Inflammatory macrophage treated with lipopolysaccharide for 1 hour (primary cell): ENCODE measurements at regions not wholly inside any gene's neighbourhood (a gene's known extent, or its start where the extent isn't known, plus 50 kb on each side); places are given as distances from the start of the nearest gene placed in this dataset.
"Not testable (repeated sequence)": the region's sequence is repeated elsewhere in the genome, so short reads cannot be mapped to it uniquely, and the experiment has no call there.

Experiments
- DNase-seq, 2 donors: peaks; one replicate each; pipeline ENCODE4 v3.0.0-alpha.2; 2020 to 2022

DNA sequence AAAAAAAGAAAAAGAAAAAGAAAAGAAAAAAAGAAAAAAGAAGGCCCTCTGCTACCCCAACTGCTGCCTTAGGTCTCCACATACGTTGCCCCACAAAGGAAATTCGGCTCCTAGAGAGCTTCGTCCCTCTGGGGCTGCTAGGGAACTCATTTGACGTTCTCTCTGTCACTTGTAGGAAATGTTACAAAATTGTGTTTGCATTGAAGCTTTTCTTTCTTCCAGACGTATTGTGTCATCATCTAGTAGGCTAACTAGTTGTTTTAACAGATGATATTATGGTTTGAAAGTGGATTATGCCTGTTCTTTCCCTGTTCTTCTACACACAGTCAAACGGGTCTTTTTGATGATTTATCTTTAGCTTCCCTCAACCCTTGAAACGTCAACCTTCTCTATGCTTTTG, 125.3 kb downstream of the BDH1 start:
- DNase-seq = no peak

DNA sequence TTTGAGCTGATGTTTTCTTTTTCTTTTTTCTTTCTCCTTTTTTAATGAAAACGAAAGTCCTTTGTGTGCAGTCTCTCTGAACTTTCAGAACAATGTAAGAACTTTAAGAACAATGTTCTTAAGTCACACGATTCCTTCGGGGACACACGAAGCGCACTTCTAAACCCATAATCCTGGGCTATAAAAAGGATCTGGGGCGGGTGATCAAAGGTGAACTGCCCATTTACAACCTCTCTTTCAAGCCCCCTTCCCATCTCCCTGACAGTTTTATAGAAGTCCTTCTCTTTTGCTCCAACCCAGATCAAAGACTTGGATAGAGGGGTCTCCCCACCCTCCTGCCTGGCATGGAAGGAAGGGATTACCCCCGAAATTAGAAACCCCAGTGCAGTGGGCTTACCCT, 126.8 kb downstream of the BDH1 start:
- no peak for DNase-seq

DNA sequence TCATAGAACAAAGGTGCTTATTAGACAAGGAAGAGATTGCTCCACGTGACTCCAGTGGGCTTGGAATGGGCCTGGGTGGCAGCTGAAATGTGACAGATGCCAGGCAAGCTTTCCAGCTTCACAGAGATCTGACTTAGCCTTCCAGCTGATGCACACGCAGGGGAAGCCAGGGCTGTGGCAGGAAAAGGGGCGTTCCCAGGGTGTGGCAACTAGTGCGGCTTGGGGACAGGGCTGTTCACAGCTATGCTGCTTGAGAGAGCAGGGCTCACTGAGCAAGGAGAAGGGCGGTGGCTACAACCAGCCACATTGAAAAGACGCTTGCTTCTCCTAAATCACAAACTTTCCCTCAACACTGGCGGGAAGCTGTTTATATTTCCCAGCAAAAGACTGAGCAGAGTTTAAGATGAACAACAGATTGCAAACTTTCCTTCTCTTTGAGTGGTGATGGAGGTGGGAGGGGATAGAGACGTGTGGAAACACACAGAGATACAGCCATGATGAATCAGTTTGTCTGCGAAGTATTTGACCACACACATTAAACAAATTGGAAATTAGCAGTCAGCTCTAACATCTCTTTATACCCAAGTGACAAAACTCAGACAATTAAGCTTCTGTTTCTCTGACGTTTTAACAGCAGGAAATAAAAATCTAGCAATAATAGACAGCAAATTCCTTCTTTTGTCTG, 127.5 kb downstream of the BDH1 start:
- DNase-seq = peak in 1 of 2 donors; percentile 59

DNA sequence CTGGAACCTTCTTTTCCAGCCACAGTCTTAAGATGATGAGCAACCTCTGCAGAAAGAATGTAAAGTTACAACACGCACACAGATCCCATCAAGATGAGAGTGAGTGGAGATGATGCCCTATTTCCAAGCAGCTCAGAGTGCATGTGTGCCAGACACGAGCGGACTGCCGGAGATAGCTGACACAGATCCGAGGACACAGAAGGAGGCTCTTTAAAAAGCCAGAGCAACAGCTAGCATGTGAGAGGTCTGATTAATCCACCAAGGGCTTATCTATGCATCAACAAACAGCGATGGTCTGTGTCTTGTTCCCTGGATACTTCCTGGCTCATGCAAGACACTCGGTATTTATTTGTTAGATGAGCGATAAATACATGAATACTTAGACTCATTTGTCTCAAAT, 128.6 kb upstream of the DLG1 start:
- no peak for DNase-seq

DNA sequence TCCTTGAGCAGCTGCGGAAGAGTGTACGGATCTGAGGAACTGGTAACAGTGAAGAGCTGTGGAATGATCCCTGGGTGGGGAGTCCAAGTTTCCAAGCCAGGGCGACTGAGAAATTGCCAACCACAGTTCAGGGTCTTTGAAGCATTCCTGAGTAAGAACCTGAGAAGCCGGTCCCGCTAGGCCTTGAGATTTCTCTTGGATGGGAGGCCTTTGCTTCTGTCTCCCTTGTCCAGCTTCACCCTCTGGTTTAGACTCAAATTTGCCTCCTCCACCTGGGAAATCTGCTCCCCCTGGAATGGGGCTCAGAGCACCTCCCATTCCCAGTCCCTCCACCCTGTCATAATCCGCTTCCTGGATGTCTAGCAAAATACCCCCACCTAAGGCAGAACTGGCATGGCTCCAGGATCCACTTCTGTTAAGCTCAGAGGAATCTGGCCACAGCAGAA, 127.7 kb upstream of the DLG1 start:
- DNase-seq = no peak

DNA sequence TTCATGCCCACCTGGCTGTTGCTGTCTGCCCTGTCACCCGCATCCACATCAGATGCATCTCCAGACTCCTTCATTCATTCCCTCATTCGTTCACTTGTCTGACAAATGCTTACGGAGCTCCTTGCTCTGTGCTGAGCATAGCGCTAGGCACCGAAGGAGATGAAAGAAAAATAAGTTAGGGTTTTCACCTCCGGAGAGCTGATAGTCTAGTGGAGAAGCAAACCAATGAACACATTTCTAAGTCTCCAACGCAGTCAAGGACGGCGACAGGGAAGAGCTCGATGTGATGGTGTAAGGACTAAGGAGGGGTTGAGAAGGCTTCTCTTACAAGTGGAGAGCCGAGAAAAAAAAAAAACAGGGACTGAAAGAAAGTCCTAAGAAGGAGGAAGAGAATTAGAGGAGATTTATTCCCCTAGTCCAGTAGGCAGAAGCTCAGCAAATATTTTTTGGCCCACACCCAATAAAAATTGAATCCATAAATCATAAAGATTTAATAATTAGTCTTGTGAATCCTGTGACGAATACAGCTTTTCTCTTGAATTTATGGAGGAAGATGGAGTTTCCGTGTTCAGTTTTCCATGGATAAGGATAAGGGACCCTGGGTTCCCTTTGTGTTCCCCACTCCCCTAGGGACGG, 127.2 kb upstream of the DLG1 start:
- DNase-seq = no peak

DNA sequence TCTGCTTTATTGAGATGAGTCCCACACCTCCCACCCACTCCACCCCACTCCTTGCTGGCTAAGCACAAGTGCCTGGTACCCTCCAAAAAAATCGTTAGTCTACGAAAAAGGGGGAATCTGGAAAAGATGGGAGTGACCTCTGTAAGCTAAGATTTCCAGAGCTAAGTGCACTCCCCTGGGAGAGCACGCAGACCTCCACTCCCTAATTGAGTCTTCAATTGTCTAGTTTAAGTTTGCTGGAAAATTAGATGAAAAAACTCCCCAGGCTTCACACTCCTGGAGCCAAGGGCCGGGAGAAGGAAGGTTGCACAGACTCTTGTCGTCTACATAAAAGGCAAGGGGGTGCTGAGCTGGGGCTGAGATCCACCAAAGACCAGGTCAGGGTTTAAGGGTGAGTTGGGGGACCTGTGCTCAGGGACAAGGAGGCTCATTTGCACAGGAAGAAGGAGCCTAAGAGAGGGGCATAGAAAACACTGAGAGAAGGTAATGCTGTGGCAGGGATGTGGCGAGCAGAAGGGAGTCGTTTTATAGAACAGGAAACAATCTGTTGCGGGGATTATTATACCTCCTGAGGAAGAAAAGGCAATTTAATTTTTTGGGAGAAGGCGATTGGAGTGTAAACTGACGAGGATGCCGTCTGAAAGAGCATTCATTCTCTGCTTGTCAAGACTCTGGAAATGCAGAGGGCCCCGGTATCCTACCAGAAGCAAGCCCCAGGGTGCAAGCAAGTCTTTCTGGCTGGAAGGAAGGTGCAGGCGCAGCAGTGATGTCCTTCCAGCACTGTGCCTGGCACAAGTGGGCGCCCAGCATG, 126.5 kb upstream of the DLG1 start:
- no peak for DNase-seq

DNA sequence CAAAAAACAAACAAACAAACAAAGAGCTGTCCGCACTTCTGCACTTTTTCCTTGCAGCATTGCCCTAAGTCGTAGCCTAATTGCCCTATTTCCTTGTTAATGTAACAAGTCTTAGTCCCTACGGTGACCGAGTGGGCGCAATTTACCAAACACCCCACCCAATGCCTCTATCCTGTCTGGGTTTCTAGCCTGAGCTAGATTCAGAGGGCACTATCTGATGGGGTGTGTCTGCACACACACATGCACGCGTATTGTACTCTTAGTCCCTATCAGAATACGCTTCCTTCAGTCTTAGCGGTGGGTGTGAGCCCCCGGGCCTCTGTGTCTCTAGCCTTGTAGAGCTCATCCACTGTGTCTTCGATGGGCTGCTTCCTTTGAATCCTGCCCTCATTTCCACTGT, 125.9 kb upstream of the DLG1 start:
- DNase-seq = no peak

DNA sequence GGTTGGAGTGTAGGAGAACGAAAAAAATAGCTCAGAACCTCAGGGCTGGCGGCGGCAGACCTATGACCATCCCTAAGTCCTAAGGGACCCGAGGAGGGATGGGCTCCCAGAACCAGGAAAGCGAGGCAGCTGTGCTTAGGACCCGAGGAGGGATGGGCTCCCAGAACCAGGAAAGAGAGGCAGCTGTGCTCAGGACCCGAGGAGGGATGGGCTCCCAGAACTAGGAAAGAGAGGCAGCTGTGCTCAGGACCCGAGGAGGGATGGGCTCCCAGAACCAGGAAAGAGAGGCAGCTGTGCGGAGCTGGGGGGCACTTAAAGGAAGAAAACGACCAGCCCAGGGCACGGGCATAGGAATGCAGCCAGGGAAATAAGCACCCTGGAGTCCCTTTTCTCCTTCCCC, 125.0 kb upstream of the DLG1 start:
- DNase-seq = no peak

DNA sequence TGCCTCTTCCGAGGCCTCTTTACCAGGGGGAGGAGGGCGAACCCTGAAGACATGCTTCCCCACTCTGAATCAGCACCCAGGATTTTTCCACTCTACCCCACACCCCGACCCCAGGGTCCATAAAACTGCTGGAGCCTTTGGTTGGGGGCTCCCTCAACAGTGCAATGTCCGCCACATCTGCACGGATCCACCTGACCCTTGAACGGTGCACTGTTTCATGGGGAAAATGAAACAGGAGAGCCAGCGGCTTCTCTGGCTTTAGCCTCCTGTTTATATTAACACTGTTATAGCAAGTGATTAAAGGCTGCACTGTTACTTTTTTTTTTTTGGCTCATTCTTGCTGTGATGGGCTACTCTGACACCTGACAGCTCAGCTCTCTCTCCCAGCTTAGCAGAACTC, 124.1 kb upstream of the DLG1 start:
- no peak for DNase-seq

DNA sequence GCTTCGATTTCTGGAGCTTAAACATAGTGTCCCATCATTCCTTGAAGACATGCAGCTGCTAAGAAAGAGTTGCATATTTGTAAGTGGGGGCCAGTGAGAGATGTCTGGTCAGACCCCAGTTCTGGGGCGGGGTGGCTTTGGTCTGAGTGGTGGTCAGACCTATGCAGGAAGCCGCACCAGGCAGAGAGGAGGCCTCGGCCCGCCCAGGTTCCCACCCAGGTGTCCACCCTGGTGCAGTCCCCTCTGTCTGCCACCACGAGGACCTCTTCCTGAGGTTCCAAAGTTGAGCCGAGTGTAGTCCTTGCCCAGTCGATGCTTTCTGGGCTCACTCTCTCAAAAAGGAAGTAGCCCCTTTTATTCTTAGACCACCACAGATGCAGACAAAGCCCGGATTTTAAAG, 122.6 kb upstream of the DLG1 start:
- no peak for DNase-seq

DNA sequence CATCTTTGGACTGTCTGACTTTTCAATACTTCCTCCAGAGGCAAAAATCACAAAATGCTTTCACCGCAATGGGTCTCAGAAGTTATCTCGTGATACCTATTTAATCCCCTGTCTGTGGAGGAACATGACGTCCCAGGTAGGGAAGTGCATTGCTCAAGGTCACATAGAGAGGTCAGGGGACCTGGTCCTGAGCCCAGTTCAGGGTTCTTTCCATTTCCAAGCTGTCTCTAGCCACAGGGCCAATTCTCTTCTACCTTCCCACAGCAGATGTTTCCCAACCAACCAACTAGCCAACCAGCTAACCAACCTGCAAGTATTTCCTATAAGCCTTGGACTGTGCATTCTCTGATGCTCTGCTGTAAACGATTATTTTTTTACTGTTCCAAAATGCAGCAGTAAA, 122.2 kb upstream of the DLG1 start:
- DNase-seq = no peak

DNA sequence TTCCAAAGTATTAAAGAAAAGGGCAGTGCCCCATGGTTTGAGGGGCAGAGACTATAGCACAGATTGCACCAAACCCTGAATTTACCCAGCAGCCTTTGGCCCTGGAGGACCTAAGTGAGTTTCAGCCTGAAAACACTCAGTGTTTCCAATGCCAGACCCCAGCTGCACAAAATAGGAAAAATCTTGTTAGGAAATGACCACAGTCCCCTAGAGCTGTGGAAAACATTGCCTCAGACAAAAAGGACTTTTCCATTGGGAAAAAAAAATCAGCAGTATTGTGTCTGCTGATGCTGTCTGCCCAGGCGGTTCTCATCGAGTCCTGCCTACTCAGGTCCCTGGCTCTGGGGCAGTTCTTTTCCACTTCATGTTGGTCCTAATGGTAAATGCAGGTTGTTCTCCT, 121.7 kb upstream of the DLG1 start:
- DNase-seq = no peak

DNA sequence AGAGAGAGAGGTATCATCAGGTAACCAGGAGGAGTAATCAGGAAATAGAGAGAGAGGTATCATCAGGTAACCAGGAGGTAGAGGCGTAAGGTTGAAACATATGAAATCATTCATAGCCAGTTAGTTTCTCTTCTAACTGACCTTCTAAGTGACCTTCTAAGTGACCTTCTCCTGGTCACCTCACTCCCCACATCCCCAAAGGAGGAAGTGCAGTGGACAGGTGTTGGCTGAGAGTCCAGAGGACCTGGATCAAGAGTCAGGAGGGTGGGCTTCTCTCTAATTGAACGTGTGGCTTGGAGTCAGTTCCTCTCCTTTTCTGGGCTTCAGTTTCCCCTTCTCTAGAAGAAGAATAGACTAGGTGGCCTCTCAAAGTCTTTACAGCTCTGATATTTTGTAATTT, 121.3 kb upstream of the DLG1 start:
- no peak for DNase-seq

DNA sequence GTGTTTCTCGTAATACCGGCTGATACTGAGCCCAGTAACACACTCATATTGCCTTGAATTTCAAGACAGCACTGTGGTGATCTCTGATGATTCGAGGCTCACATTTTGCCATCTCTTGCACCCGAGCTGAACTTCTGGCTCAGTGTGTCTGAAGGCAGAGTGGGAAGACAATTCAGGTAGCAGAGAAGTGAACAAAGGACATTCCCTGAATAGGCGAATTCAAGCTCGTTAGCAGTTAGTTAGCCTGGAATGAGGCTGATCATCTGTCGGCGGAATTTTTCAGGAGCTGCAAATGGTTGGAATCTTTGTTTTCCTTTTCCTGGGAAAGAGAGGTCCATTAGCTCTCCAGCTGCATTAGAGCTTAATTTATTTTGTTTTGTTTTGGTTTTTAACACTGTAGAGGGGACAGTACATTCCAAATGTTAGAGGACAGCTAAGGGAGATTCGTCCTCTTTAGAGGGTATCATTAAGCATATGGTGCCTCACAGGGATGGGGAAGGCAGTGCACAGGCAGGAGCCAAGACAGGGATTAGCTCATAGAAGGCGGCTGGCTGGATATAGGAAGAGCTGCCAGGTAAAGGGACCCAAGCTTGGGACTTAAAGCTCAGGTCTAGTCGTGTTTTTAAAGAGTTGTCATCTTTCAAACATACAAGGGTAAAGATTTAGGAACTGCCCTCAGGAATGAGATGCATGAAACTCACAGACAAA, 119.7 kb upstream of the DLG1 start:
- DNase-seq = no peak

DNA sequence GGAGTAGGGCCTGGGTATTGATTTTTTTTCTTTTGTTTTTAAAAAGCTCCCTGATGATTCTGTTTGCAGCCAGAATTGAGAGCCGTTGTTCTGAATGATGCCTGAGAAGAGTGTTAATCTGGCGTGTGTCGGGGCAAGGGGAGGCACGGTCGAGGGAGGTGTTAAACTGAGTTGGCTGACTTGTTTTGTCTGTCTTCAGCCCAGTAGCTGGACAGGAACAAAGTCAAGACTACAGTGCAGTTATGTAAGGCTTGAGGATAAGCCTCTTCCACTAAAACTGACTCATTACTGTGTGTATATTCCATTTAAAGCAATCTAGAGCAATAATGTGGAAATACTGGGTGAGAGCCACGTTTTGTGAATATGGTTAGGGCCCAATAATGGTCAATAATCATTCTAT, 119.0 kb upstream of the DLG1 start:
- DNase-seq = no peak

DNA sequence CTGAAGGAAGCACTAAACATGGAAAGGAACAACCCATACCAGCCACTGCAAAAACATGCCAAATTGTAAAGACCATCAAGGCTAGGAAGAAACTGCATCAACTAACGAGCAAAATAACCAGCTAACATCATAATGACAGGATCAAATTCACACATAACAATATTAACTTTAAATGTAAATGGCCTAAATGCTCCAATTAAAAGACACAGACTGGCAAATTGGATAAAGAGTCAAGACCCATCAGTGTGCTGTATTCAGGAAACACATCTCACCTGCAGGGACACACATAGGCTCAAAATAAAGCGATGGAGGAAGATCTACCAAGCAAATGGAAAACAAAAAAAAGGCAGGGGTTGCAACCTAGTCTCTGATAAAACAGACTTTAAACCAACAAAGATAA, 113.5 kb upstream of the DLG1 start:
- DNase-seq = not testable (repeated sequence)

DNA sequence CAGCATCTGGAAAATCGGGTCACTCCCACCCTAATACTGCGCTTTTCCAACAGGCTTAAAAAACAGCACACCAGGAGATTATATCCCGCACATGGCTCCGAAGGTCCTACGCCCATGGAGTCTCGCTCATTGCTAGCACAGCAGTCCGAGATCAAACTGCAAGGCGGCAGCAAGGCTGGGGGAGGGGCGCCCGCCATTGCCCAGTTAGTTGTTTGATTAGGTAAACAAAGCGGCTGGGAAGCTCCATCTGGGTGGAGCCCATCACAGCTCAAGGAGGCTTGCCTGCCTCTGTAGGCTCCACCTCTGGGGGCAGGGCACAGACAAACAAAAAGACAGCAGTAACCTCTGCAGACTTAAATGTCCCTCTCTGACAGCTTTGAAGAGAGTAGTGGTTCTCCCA, 111.8 kb upstream of the DLG1 start:
- not testable (repeated sequence) for DNase-seq

DNA sequence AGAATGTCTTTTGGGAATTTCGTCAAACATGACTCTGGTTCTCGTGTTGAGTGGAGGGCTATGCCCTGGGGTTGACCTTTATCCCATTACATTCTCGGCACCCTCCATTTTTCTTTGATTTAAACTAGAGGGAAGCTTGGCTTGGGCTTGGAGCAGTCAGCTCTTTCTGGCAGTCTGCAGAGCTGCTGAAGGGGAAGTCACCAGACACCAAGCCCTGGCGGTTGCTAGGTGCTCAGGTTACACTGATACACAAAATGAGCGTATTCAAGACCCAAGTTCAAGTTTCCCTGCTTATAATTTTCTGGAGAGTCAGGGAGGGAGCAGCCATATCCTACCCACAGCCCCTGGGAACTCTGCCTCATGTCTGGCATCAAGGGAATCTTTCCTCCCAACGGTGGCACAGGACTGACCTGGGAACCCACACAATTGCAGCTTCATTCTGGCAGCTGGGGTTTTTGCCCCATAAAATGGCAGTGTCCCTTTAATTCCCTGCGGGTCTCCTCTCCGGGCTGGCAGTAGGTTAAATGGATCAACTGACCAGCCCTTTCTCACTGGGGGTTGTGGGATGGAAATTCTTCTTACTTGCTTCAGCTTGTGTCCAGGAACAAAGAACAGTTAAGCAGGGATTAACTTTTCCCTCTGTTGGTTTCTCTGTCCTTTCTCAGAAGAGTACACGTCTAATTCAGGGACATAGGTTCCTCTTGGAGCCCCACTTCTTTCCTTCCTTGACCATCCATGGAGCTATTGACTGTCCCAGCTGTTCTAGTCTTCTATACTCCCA, 110.0 kb upstream of the DLG1 start:
- no peak for DNase-seq

DNA sequence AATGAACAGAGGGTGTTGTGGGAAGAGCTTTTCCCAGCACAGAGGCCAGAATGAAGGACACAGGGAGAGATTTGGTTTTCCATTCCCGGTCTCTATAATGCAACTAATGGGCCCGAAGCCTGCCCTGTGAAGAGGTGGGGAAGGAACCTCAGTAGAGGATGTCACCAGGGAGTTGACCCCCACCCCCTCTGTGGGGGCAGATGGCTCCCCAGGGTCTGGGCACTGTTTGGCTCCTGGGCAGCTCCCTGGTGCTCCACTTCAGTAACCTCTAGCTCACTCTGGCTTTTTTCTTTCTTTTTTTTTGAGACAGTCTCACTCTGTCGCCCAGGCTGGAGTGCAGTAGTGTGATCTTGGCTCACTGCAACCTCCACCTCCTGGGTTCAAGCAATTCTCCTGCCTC, 109.1 kb upstream of the DLG1 start:
- no peak for DNase-seq

DNA sequence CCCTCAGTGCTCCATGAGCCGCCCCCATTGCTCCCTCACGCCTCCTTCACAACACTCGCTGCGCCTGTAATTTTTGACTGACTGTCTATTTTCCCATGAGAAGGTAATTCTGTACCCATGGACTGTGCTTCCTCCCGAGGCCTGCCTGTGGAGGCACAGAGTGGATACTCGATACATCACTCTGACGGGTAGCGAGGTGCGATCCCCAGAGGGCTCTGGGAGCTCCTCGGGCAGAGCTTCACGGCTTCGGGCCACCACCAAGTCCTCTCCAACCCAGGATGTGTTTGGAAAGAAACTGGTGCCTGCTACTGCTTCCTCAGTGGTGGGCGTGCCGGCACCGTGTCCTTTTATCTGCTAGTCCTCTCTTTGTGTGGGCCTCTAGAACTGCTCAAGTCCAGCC, 108.6 kb upstream of the DLG1 start:
- no peak for DNase-seq

DNA sequence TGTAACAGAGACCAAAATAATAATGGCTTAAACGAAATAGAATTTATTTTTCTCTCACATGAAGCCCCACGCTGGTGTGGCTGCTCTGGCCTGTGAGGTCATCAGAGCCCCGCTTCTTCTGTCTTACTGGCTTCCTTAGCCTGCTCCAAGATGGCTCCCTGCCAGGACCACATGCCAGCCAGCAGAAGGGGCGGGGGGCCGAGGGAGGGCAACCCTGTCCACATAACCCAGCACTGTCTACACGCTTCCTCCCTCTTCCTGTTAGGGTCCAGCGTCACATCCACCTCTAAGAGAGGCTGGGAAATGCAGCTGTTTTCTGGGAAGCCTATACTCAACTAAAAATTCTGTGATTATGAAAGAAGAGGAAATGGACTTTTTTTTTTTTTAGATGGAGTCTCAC, 107.9 kb upstream of the DLG1 start:
- DNase-seq = no peak

DNA sequence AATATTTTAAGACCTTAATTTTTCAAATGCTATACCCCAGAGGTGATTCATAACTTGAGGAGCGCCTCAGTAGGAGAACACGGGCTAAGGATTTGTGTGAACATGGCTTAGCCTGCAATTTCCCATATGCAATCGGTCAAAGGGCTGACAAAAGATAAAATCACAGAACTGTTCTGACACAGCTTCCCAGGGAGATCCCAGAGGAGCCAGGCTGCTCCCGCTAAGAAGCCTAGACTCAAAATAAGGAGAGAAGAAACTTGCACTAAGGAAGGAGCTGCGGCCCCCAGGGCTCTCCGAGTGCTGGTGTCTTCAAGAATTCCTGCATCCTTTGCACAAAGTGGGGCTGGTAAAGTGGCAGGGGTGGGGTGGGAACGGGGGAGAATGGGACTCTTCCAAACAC, 106.3 kb upstream of the DLG1 start:
- DNase-seq = no peak
